Epithelial cell of proximal tubule (primary cell): ENCODE measurements at regions not wholly inside any gene's neighbourhood (a gene's known extent, or its start where the extent isn't known, plus 50 kb on each side); places are given as distances from the start of the nearest gene placed in this dataset.
"Not testable (repeated sequence)": the region's sequence is repeated elsewhere in the genome, so short reads cannot be mapped to it uniquely, and the experiment has no call there.

Experiments
- DNase-seq: peaks from one replicate; pipeline ENCODE4 v3.0.0-alpha.2; 2011; ENCODE audit warnings: low read depth
- H3K4me3 ChIP-seq: 2 replicates; pipeline ENCODE4 v1.5.1; 2011; ENCODE audit warnings: low read depth, mild to moderate bottlenecking, low read length
- CTCF ChIP-seq: conservative IDR thresholded peaks from 2 replicates; pipeline ENCODE4 v1.5.1; 2012; ENCODE audit warnings: low read depth, mild to moderate bottlenecking, low read length

- TF ChIP-seq CTCF = no peak
- no peak overlapping the region for H3K4me3 ChIP-seq
- DNase-seq = no peak
Observed at GRCh38 chr6:6452002-6452401, 131.5 kb upstream of the F13A1 start.

- no peak overlapping the region for H3K4me3 ChIP-seq
- DNase-seq = no peak
- TF ChIP-seq CTCF = no peak
Observed at GRCh38 chr6:6453186-6453585, 132.7 kb upstream of the F13A1 start.

GRCh38 chr6:6455272-6455671 is 133.2 kb upstream of the LY86 start:
- no peak for DNase-seq
- H3K4me3 ChIP-seq = no peak overlapping the region
- TF ChIP-seq CTCF = no peak

- no peak for TF ChIP-seq CTCF
- DNase-seq = no peak
- H3K4me3 ChIP-seq = no peak overlapping the region
Observed at GRCh38 chr6:6458172-6458571, 130.3 kb upstream of the LY86 start.

- H3K4me3 ChIP-seq, DNase-seq: not testable (repeated sequence)
Observed at GRCh38 chr6:6459963-6460362, 128.6 kb upstream of the LY86 start.

- H3K4me3 ChIP-seq = no peak overlapping the region
- DNase-seq = no peak
- TF ChIP-seq CTCF = no peak
Observed at GRCh38 chr6:6460416-6460815, 128.1 kb upstream of the LY86 start.

GRCh38 chr6:6461138-6461537 is 127.4 kb upstream of the LY86 start:
- no peak overlapping the region for H3K4me3 ChIP-seq
- no peak for DNase-seq
- TF ChIP-seq CTCF = no peak
